HG02610 (cell line): ENCODE measurements at regions not wholly inside any gene's neighbourhood (a gene's known extent, or its start where the extent isn't known, plus 50 kb on each side); places are given as distances from the start of the nearest gene placed in this dataset.
"Not testable (repeated sequence)": the region's sequence is repeated elsewhere in the genome, so short reads cannot be mapped to it uniquely, and the experiment has no call there.

ENCODE experiments used
- ATAC-seq: cut with Tn5 transposase; IDR thresholded peaks from one replicate; pipeline ENCODE4 v1.9.1; 2021; ENCODE audit warnings: mild to moderate bottlenecking, moderate library complexity; ENCODE audit not compliant: unreplicated experiment

DNA sequence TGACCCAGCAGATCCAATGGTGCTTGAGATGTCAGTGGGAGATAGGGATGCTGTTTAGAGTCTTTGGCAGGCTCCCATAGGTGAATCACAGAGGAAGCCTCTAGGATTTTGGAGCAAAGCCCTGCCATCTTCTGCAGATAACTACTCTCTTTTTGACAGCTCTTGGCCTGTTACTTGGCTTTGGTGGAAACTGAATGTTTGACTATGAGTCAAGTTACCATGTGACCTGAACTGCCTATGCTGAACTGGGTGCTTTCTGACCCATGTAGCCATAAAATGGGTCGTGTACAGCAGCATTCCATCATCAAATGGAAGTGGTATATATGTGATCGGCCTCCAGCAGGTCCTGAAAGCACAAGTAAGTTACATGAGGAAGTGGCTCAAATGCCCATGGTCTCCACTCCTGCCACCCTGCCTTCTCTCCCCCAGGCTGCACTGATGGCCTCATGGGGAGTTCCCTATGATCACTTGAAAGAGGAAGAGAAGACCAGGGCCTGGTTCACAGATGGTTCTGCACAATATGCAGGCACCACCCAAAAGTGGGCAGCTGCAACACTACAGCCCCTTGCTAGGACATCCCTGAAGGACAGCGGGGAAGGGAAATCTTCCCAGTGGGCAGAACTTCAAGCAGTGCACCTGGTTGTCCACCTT is 105.6 kb upstream of the ZC3H12A start:
- not testable (repeated sequence) for ATAC-seq

DNA sequence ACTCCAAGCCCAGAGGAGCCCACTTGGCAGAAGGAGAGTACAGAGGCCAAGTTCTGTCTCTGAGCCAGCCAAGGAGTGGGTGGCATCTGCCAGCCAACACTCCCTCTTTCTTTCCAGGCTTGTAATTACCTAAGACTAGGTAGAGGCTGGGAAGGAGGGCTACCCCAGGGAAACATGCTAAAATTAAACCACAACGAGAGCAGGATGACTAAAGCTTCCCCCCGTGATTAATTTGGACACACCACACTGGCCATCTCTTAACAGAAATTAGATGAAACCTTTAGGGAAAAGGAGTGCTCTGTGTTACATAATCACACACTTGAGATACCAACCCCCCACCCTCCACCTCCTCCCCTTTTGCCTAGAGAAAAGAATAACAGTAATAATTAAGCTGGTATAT is 102.1 kb upstream of the ZC3H12A start:
- no peak for ATAC-seq

DNA sequence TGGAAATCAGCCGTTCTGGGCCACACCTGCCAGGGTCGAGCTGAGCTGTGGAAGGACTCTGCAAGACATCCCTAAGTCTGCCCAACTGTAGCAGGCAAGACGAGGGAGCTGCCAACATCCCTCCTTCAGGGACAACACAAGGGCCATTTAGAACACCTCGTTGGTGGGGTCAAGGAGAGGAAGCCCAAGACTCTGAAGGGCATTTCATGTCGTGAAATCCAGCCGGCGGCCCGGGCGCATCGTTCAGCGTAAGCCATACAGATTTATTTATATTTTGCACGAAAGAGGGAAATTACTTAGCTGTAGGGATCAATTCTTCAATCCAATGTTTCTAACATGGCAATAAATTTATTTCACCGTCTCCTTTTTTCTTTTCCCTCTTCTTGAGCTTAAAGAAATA is 101.7 kb upstream of the ZC3H12A start:
- ATAC-seq: no peak

DNA sequence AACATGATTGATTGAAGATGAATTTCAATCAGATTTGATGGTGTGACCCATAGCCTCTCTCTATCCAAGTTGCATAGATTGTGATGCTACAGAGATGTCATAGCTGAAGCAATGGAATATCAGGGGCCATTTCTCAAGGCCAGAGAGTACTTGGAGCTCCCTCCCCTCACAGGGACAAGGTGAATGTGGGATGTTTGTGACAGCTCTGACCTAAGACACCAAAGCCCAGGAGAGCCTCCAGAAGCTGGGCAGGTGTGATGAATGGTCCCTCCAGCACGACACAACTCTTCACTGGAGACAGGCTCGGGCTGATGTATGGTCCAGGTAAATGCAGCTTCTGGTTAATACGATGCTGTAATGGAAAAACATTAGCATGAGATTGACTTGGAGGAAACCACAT is 101.0 kb upstream of the ZC3H12A start:
- no peak for ATAC-seq

DNA sequence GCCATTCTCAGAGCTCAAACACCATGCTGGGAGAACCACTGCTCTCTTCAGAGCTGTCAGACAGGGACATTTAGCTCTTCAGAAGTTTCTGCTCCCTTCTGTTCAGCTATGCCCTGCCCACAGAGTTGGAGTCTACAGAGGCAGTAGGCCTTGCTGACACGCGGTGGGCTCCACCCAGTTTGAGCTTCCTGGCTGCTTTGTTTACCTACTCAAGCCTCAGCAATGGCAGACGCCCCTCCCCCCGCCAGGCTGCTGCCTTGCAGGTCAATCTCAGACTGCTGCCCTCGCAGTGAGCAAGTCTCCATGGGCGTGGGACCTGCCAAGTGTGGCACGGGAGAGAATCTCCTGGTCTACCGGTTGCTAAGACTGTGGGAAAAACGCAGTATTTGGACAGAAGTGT is 93.8 kb upstream of the ZC3H12A start:
- ATAC-seq: not testable (repeated sequence)

DNA sequence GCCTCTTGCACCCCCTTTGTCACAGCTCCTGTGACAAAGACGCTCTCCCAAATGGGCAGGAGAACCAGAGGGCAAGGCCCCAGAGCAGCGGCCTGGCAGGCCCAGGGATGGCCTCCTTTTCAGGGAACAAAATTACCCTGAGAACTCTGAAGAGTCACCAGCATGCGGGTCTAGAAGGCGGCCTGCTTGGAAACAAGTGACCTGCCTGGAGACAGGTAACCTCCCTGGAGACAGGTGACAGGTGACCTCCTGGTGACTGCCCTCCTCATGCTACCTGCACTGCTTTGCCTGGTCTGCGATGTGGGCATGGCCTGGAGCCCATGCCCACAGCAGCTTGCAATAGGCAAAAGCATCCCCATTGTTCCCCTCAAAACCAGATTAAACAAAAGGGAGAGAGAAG is 86.5 kb upstream of the ZC3H12A start:
- no peak for ATAC-seq

DNA sequence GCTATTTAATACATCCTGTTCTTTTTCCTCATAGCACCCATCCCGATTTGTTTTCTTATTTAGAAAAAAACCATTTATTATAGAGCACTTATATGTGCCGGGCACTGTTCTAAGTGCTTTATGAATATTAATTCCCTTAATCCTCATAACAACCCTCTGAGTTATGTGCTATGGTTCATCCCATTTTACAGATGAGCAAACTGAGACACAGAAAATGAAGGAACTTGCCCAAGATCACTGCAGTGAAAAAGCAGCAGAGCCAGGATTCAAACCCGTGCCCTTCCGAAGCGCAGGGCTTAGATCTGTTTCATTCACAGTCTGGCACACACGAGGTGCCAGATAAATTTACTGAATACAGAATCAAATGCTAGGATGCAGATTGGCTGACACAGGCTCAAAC is 85.1 kb upstream of the ZC3H12A start:
- no peak for ATAC-seq

DNA sequence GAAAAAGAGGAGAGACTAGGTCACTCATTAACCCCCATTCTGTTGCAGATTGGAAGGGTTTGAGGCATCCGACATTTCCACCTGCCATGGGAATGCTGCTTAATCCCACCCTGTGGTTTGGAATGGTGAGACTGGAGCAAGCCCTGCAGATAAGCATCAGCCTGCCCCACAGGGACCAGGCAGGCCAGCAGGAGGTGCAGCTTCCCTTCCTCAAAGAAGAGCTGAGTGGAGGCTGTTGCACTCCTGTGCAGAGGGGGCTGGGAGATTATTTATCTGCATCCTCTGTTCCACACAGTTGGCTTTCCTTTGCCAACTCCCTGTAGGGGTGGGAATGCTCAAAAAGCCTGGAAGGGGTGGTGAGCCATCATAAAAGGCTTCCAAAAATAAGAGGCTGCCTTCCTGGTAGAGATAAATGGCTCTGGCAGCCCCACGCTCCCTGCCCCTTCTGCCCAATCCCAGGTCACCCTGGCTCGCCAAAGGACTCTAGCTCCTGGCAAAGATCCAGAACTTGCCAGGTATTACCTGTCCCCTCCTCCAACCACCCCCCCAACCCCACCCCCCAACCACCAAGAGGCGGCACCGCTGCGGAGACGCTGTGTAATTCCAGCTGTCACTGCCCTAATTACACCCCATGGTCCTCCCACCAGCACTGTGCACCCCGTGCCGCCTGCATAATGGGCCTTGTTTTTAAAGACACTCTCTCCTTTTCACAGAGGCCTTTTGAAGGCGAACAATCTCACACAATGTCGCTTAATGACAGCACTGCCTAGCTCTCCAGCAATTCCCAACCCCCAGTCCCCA is 83.0 kb upstream of the ZC3H12A start:
- ATAC-seq: no peak

DNA sequence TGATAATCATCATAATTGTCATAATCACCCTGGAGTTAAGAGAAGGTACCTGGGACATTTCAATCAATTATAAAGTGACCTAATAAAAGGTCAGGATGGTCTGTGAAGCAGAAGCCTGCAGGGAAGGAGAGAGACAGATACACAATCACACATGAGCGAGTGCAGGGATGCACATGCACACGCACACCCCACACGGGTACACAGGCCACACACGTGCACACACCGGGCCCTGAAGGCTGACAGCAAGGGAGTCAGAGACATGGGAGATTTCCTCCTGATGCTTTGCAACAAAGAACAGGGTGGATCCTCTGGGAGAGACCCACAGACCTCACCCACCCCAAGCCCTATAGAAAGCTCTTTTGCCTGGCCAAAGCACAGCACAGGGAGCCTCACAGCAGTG is 82.3 kb upstream of the ZC3H12A start:
- ATAC-seq: no peak

DNA sequence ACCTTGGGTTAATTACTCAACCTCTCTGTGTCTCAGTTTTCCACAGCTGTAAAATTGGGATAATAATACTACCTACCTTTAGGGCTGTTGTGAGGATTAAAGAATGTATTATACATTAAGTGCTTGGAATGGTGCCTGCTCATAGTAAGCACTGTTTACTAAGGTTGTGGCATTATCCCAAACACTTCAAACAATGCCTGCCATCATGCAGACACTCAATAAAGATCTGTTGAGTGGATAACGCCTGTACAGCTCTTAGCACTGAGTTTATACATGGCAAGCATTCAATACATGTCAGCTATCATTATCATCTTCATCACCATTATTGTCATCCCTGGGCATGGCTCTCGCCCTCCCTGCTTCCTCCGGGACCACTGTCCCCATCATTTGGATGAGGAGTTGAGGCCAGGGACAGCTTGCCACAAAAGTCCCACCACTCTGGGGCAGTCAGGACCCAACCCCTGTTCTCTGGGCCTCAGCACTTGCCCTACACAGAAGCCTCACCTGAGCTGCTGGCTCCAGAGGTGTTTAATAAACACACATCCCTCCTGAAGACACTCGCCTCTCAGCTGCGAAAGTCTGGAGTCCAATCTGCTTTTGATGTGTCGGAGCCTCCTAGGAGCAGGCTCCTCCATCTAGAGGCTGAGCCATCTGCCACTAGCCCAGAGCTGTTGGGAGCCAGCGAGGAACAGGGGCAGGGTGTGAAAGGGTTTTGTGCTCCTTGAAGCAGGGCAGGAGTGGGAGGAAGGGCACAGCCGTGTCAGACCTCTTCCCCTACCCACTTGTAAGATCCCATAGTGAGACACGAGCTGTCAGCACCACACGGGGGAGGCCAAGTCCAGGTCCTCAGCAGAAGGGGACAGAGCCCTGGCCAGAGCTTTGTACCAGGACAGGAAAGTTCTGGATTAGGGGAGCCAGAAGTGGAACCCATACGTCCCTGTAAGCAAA is 80.9 kb upstream of the ZC3H12A start:
- no peak for ATAC-seq

DNA sequence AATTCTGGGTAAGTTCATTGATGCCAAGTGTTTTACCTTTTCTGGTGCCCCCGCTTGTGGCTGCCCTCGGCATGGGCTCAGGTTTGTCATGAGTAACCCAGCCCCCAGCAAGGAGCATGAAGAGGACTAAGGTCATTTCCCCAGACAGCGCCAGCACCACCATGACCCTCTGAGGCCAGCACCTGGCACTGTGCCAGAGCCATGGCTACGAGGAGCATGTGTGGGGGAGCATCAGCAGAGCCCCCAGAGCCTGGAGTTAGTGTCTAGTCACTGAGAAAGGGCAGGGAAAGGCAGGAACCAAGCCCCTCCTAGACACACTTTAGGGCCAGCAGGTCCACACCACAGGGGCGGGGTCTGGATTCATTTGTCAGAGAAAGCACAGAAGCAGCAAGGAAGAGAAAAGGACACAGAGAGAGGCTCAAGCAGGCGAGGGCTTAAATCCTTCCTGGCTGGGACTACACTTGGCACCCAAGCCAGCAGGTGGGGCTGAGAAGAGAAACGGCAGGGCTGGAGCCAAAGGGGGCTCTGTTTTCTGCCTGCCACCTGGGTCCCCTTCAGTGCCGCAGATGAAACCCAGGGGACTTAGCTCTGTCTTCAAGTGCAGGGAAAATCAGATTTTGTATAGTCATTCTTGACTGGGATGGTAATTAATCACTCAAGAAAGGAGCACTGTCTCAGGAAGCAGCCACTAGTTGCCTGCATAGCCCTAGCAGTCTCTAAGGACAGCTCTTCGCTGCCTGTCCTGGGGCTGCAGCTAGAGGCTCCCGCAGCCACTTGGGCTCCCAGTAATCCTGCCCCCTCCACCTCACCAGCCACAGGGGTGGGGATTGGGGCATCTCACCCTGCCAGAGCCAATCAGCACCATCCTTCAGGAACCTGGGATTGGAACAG is 79.6 kb upstream of the ZC3H12A start:
- no peak for ATAC-seq

DNA sequence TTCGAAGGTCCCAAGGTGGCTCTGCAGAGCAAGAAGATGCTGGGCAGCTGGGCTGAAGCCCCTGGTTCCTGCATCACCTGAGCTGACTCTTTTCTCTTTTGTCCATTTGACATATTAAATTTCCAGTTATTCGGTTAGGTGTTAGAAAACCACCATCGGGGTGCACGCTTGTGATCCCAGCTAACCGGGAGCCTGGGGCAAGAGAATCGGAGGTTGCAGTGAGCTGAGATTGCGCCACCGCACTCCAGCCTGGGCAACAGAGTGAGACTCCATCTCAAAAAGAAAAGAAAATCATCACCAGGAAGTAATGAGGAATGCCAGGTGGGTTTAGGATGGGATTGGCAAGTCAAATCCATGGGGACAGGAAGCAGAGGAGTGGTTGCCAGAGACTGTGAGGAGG is 76.3 kb upstream of the ZC3H12A start:
- ATAC-seq: no peak

DNA sequence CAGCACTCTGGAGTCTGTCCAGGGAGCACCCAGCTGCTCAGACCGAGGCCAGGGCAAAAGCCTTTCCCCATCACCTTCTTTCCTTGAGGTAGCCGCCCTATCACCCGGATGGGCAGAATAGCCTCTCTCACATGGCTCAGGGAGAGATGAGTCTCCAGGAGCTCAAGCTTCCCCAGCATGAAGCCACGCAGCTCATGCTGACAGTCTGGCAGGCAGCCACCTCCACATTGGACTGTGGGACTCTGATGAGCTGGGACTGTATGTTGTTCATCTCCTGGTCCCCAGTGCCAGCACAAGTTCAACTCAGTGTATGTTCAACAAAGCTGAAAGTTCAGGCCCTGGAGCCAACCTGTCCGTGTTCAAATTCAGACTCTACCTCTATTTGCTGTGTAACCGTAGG is 75.2 kb upstream of the ZC3H12A start:
- no peak for ATAC-seq

DNA sequence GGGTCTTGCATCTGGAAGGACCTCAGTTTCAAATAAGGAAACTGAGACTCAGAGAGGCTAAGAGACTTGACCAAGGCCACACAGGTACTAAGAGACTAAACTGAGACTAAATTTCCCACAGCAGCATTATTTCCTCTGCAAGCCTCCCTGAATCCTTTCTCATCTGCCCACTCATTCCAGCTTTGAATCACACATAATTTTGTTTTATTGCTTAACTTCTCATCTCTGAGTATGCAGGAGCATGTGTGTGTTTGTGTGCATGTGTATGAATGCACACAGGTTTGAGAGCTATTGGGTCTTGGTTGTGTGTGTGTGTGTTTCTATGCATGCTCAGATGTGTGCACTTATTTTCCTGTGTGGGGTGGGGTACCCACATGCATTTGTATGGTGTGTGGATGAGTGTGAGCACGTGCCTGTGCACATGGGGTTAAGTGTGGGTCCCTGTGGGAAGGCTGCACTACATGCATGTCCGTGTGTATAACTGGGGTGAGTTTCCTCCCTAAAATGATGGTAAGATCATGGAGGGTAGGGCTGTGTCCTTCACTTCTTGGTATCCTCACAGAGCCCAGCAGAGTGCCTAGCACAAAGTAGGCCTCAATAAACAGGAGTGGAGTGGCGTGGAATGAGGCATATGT is 74.4 kb upstream of the ZC3H12A start:
- ATAC-seq: no peak

DNA sequence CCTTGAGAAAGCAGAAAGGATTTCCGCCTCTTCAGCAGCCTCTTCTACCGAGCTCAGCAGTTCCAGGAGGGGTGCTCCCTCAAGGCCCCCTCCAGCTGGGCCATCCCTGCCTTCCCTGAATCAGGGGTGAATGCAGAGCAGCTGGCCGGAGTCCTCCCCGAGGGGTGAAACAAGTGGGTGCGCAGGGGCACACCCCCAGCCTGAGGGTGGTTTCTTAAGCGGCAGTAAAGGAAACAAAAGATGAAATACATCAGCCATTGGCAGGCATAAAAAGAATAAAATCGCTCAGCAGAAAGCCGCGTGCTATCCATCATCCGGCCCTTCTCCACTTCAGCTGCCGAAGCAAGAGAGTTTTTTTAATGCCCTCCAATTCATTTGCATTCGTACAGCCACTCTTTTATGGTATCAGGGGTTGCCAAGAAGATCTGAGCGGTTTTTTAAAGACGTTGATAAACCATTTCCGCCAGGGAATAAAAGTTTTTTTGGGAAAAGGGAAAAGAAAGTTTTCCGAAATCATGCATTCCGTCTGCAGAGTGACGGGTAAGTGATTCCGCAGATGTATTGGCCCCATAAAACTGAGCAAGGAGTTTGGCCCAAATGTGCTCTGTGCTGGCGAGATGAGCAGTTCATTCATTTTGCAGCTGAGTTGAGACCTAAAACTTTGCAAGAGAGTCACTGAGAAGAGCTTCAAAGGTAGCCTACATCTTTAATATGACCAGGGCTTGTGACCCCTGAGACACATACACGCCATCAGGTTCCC is 73.7 kb upstream of the ZC3H12A start:
- no peak for ATAC-seq

DNA sequence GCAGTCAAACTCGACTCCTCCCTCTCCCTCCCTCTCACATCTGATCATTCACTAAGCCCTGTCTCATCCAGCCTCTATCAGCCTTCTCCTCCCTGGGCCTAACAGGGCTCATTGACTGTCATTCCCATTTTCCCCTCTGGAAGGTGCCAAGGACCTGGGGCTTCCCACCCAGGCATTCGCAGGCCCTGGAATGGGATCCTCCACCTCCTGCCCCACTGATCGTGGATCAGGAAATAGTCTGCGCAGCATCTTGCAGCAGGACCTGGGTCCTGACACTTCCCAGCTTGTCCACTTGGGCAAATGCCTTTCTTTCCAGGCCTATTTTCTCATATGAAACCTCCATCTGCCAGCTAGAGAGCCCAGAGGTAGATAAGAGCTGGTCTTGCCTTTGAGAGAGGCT is 71.2 kb upstream of the ZC3H12A start:
- ATAC-seq: no peak

DNA sequence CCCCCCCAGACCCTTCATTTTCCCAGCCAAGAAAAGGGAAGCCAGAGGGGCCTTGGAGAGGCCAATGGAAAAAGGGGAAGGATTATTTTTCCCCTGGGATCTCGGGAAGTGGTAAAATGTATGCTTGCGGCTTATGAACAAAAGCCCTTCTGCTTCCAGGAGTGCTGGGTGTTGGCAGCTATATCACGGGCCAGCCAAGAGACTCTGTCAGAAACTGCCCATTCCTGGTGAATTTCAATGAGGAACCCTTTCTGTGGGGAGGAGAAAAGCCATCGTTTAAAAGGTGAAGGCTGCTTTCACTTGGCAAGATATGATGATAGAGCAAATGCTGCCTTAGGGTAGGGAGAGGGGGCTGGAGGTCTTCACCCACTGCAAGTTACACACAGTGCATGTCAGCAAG is 69.7 kb upstream of the ZC3H12A start:
- no peak for ATAC-seq

DNA sequence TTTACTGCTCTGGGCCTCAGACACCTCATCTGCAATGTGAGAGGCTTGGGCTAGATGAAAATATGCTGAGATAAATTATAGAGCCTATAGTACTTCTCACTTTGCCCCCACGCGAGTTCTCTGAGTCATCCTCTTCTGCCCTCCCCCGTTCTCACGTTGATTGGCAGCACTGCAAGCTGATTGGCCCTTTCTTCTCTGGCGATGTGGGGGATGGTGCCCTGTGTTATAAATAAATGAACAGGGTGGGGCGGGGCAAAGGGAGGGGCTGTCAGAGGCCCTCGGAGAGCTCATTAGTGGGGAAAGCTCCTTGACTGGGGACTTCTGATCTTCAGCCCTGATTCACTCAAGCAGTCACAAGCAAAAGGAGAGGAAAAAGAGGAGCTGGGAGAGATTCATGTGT is 64.3 kb upstream of the ZC3H12A start:
- no peak for ATAC-seq

DNA sequence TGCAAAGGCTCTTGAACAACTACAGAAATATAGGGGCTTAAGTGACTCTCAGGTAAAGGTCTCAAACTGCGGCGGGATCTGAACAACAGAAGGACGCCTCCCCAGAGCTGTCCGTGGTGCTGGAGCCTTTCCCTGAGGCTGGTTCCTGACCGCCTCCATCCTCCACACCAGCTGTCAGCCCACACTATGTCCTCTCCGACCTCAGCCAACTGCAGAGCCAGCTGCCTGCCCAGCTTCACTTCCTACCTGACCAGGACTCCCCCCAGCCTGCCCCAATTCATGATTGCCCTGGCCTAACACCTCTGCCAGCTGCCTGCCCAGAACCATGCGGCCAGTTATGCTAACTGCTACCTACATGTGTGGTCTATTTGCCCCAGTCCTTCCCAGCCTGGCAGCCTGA is 63.6 kb upstream of the ZC3H12A start:
- ATAC-seq: no peak
